CD1c-positive myeloid dendritic cell (primary cell): ENCODE measurements at regions not wholly inside any gene's neighbourhood (a gene's known extent, or its start where the extent isn't known, plus 50 kb on each side); places are given as distances from the start of the nearest gene placed in this dataset.
"Not testable (repeated sequence)": the region's sequence is repeated elsewhere in the genome, so short reads cannot be mapped to it uniquely, and the experiment has no call there.

Experiments
- DNase-seq: peaks from one replicate; pipeline ENCODE4 v3.0.0-alpha.2; 2016; ENCODE audit errors: extremely low spot score

DNA sequence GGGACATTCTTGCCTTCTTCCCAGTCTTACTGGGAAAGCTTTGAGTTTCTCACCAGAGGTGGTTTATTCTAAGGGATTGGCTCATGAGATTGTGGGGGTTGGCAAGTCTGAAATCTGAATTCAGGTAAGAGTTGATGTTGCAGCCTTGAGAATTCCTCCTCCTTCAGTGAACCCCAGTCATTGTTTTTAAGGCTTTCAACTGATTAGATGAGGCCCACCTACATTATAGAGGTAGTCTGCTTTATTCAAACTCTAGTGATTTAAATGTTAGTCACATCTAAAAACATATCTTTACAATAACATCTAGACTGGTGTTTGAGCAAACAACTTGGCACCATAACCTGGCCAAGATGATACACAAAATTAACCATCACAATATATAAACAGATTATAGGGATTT, 156.5 kb upstream of the MED14 start:
- no peak for DNase-seq

DNA sequence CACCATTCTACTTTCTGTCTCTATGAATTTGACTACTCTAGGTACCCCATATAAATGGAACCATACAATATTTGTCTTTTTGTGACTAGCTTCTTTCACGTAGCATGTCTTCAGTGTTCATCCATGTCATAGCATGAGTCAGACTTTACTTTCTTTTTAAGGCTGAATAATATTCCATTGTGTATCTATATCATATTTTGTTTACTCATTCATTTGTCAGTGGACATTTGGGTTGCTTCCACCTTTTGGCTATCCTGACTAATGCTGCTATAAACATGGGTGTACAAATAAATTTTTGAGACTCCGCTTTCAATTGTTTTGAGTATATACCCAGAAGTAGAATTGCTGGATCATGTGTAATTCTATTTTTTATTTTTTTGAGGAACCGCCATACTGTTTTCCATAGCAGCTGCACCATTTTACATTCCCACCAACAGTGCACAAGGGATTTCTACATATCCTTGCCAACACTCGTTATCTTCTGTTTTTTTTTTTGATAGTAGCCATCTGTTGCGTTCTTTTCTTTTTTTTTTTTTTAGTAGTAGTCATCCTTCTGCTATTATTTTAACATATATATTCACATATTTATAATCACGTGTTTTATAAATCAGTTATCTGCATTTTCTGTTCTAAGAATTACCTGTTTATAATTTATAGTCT, 158.0 kb upstream of the MED14 start:
- DNase-seq: no peak

DNA sequence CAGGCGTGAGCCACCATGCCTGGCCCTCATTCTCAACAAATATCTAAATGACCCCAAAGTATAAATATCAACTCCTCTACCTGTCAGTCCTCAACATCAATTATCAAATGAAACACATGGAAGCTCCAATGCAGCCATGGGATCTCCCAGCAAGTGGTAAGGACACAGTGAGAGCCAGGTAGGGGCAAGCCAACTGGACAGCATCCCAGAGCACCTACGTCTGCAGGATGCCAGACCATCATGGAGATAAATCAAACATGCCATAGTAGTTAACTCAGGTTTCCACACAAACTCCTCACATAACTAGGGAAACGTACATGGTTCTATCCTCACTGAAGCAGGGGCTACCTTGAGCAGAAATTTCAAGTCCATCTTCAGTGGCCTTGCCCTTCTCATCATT, 159.9 kb upstream of the MED14 start:
- DNase-seq: no peak

DNA sequence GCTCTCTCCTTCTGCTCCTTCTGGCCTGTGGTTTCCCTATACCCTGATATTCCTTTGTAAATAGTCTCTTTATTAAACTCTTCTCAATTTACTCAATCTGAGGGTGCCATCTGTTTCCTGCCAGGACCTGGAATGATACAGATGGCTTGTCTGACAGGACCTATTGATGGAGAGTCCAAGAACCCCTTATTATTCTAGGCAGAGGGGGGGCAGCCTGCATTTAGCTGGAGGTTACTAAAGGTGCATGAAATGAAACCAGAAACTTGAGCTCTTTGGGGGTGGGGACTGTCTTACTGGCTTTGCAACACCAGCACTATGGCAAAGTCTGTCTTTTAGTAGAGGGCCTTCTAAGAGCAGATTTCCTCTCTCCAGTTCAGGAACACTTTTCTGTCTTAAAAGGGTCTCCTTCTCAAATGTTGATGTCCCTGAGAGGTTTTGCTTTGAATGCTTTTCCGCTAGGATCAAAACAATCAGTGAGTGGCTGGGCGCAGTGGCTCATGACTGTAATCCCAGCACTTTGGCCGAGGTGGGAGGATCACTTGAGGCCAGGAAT, 162.5 kb upstream of the MED14 start:
- DNase-seq: no peak

DNA sequence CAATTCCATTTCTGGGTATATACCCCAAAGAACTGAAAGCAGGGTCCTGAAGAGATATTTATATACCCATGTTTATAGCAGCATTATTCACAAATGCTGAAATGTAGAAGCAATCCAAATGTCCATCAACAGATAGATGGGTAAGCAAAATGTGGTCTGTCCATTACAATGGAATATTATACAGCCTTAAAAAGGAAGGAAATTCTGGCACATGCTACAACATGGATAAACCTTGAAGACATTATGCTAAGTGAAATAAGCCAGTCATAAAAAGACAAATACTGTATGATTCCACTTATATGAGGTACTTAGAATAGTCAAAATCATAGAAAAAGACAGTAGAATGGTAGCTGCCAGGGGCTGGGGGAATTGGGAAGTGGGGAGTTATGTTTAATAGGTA, 169.4 kb upstream of the MED14 start:
- not testable (repeated sequence) for DNase-seq

DNA sequence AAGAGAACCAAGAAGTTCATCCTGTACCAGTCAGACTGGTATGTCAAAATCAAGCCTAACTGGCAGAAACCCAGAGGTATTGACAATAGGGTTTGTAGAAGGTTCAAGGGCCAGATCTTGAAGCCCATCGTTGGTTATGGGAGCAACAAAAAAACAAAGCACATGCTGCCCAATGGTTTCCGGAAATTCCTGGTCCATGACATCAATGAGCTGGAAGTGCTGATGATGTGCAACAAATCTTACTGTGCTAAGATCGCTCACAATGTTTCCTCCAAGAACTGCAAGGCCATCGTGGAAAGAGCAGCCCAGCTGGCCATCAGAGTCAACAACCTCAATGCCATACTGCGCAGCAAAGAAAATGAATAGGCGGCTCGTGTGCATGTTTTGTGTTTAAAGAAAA, 172.7 kb upstream of the MED14 start:
- no peak for DNase-seq

DNA sequence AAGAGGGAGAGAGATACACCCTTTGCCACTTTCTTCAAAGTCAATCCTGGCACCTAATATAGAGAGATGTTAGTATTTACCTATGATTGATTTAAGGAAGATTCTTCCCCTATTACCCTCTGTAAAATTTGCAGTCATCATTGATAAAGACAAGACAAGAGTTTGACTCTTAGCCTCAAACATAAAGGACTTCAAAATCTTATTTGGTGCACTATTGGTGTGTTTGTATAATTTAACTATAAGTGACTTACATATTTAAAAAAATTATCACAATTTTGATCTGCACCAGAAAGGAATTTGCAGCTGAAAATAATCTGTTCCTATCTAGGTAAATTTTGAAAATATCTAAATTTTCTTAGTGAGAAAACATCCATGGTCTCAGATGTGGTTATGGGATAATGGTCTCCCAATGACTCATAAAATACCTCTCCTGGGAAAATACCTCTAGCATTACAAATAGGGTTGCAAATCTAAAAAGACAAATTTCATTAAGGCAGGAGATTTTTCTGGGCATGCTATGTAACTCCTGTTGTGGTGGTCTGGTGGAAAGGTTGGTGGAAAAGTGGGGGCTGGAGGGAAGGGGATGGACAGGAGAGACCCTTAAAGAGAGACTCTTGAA, 173.6 kb upstream of the MED14 start:
- no peak for DNase-seq

DNA sequence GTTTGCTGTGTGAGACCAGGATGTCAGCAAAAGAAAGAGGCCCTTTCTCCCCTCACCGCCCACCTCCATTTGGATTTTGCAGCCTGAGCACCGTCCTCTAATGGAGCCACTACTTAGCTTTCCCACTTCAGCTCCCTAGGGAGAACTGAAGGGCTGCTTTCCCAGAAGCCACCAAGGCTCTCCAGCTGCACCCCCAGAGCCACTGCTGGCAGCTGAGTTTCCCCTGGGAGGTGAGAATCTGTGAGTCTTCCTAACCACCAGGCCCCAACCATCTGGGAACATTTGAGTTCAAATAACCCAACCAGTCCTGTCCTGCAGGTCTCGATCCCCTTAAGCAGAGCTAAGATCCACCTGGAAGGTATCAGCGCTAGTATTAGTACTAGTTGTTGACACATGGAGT, 173.1 kb upstream of the USP9X start:
- no peak for DNase-seq

DNA sequence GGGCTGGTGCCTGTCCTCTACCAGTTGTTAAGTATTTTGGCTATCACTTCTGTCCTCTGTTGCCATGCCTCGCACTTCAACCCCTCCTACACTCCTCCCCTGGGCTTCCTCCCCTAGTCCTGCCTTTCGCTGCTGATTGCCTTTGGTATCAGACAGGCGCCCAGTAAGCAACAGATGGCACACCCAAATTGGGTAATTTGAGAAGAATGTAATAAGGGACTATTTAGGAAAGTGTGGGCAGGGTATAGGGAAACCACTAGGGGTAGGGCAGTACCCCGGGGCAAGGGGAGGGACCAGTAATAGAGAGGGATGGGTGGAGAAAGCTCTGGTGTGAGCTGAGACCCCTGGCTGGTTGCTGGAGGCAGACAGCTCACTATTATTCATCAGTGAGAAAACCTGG, 172.7 kb upstream of the USP9X start:
- no peak for DNase-seq

DNA sequence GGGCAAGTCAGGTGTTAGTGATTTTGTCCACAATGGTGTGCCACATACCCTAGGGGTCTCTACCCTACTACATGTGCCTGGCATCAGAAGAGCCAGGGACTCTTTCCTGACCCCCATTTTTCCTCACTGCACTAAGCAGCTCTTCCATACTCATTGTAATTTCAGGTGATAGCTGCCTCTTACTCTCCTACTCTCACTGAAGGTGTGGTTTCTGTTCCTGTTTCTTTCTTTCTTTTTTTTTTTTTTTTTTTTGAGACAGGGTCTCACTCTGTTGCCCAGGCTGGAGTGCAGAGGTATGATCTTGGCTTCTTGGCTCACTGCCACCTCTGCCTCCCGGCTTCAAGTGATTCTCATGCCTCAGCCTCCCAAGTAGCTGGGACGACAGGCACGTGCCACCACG, 164.9 kb upstream of the USP9X start:
- DNase-seq: no peak

DNA sequence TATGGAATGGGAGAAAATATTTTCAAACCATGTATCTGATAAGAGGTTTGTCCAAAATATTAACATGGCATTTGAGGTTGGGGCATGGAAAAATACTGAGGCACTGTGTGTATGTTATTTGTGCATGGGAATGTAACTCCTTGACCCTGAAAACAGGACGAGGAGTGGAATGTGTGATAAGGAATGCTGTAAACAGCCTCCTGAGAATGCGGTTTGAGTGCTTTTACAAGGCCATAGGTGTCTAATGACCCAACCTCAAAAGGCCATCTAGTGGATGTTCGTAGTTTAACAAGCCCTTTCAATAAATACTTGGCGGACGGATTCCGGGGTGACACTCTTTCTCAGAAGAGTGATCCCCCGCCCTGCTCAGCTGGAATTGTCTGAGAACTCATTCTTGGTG, 162.9 kb upstream of the USP9X start:
- DNase-seq: no peak

DNA sequence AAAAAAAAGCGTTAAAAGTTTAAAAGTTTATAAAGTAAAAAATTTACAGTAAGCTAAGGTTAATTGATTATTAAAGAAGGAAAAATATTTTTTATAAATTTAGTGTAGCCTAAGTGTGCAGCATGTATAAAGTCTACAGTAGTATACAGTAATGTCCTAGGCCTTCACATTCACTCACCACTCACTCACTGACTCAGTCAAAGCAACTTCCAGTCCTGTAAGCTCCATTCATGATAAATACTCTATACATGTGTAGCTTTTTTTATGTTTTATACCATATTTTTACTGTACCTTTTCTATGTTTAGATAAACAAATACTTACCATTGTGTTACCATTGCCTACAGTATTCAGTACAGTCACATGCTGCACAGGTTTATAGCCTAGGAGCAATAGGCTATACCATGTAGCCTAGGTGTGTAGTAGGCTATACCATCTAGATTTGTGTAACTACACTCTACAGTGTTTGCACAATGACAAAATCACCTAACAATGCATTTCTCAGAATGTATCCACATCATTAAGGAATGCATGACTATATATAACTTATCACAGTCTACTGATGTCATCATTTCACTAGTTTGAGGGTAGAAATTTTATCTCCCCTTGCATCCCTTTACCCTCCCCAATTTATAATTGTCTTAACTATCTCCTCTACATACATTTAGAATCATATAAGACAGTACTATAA, 158.4 kb upstream of the USP9X start:
- not testable (repeated sequence) for DNase-seq

DNA sequence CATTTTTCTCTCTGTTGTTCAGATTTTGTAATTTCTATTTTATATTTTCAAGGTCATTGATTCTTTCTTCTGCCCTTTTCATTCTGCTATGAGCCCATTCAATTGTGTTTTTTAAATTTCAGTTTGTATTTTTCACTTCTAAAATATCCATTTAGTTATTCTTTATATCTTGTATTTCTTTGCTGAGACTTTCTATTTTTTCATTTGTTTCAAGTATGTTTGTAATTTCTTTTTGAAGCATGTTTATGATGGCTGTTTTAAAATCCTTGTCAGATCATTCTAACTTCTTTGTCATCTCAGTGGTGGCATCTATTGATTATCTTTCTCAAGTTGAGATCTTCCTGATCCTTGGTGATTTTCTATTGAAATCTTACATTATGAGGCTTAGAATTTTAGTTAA, 157.2 kb upstream of the USP9X start:
- DNase-seq: no peak

DNA sequence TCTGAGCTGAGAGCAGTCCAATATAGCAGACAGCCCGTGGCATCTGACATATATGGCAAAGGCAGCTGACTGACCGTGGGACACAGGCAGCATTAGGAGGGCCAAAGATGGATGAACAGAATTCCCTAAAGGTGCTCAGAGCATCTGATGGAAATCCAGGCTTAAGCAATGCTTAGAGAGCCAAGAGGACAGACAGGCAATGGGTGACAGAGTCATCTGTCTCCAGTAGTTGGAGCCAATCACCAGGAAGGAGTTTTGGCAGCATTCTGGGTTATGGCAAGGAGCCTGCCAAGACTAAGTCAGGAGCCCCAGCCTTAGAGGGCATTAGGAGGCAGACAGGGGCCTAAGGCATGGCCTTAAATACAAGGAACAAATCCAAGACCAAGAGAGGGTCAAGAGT, 153.3 kb upstream of the USP9X start:
- no peak for DNase-seq

DNA sequence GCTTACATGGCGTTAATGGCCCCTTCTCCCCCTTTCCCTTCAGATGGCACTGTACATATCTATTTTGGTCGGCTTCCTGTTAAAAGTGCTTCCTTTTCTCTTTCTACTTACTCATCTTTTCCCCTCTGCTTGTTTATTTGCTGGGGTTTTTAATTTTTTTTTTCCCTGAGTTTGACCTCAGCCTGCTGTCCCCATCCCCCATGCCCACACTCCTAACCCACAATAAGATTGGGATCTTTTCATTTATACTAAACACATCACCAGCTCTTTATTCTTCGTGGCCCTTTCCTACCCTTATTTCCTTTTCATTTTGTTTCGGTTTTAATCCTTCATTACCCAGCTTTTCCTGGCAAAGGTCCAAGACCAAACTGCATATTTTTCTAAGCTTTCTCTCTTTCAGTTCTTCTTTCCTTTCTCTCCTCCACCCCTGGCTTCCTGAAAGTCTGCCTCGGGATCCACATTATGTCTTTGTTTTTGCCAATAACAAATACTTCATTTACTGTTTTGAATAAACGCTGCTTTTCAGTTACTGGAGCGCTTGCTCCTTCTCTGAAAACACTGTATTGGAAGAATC, 152.0 kb upstream of the USP9X start:
- DNase-seq: peak; percentile 68

DNA sequence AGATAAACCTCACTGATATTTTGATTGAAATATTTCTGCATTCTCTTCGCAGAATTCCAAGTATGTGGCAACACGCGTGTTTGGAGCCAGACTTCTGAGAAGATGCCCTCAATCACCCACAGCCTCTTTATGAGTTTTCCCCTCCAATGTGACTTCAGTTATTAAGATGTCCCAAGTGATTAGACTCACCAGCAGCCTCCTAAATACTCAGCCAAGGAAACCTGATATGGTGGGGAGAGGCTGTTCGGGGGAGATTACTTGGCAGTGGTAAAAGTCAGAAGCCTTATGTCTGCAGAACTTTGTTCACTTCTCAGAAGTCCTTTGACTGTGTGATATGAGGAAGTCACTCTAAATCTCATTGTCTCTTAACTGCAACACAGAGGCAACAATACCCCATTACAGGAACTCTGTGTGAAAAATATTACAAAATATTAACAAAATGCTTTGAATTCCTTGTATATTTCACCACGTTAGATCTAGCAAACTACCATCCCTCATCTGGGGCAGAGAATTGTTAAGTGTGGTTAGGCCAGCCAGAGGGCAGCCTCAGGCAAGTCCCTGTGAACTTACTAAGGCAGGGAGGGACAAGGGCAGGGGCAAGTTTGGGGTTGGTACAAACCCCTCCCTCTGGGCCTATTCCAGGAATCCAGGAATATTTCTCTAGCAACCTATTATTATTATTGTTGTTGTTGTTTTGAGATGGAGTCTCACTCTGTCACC, 151.4 kb upstream of the USP9X start:
- peak; percentile 48 for DNase-seq

DNA sequence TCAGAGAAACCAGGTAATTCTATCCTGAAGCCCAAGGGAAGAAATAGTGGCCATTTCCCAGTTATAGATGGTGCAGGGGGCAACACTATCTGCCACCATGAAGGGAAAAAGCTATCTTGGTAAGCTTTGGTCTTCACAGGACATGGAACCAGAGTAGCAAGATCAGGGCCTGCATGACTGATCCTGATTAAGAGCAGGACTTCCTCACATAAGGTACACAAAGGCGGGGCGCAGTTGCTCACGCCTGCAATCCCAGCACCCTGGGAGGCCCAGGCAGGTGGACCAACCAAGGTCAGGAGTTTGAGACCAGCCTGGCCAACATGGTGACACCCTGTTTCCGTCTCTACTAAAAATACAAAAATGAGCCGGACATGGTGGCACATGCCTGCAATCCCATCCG, 148.4 kb upstream of the USP9X start:
- DNase-seq: no peak

DNA sequence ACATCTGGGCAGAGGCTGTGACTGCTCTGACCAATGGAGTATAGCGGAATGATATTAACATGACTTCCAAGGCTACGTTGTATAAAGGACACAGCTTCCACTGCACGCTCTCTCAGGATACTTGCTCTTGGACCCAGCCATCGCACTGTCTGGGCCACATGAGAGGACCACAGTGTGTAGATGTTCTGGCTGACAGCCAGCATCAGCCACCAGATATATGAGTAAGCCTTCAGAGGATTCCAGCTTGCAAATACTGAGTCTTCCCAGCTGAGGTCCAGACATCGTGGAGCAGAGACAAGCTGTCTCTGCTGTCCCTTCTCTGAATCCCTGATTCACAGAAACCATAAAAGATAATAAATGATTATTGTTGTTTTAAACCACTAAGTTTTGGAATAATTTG, 146.8 kb upstream of the USP9X start:
- no peak for DNase-seq

DNA sequence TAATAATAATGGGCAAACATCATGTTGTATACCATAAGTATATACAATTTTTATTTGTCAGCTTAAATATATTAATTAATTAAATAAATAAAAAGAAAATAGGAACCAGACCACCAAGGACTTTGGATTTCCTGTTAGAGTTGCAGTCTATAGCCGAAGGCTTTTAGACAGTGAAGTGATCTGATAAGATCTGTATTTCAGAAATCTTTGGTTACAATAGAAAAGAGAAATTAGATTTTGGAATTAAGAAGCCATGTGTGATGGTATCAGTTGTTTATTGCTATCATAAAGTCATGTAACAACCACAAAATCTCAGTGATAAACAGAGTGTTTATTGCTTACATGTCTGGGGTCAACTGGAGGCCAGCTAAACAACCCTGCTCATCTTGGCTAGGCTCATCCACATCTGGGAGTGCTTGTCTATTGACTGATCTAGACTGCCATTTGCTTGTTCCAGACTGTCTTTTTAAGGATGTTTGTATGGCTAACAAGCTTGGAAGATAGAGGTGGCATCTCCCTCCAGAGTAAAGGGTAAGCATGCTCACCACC, 142.1 kb upstream of the USP9X start:
- DNase-seq: no peak

DNA sequence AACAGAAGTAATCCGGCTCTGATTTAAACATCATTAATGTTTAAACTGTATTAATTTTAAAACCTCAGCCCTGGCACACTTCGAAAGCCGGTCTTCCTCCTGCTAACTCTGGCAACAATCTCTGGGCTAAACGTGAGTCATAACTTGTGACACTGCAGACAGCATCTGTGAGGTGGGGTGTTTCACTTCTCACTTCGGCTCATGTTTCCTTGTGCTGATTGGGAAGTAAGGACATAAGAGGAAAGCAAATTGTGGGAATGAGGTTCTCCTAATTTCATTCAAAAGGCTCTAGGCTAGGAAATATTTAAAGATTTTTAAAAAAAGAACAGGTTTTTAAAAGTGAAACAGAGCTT, 139.9 kb upstream of the USP9X start:
- peak; percentile 79 for DNase-seq

DNA sequence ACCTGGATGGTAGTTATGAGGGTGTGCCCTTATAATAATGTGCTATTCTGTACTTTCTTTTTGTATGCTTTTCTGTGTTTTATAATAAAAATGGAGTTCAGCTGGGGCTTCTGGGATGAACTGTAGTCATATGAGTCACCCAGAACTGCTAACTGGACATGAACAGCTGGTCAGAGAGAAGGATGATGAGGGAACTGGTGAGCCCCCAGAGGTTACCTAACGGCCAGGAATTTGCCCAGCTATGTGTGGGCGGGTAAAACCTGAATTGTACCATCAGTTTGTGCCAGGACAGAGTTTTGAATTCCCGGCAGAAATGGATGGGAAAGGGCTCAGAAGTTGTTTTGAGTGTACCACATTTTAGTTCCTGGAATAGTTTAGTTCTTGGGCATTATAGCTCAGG, 138.0 kb upstream of the USP9X start:
- DNase-seq: no peak

DNA sequence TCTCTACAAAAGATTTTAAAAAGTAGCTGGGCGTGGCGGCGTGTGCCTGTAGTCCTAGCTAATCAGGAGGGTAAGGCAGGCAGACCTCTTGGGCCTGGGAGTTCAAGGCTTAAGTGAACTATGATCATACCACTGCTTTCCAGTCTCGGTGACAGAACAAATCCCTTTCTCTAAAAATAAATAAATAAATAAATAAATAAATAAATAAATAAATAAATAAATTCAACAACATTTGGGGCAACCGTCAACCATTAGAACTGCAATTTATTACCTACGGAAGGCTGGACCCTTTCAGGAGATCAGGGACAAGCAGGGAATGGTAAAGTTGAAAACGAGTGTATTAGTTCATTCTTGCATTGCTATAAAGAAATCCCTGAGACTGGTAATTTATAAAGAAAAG, 136.2 kb upstream of the USP9X start:
- no peak for DNase-seq
